PC-9 (cell line): ENCODE measurements at regions not wholly inside any gene's neighbourhood (a gene's known extent, or its start where the extent isn't known, plus 50 kb on each side); places are given as distances from the start of the nearest gene placed in this dataset.
"Not testable (repeated sequence)": the region's sequence is repeated elsewhere in the genome, so short reads cannot be mapped to it uniquely, and the experiment has no call there.

Experiments
- CTCF ChIP-seq: fragments of 200-600 bp; sonication (generic); conservative IDR thresholded peaks from 2 replicates; pipeline ENCODE4 v1.6.1; 2017; ENCODE audit warnings: mixed run types, antibody characterized with exemption, mild to moderate bottlenecking, moderate library complexity
- EZH2 ChIP-seq: fragments of 200-600 bp; sonication (generic); IDR thresholded peaks from 2 replicates; pipeline ENCODE4 v1.8.0; 2017; ENCODE audit warnings: antibody characterized with exemption, low read depth

GRCh38 chr12:131288765-131289695, 335.3 kb downstream of the ADGRD1 start:
- not testable (repeated sequence) for TF ChIP-seq EZH2, CTCF
